HUDEP-2 (cell line): ENCODE measurements at regions not wholly inside any gene's neighbourhood (a gene's known extent, or its start where the extent isn't known, plus 50 kb on each side); places are given as distances from the start of the nearest gene placed in this dataset.

Experiments used
- DNase-seq, 76 experiments: peaks; one replicate each; lab custom pipeline; 2025; ENCODE audit not compliant: unreplicated experiment in 76 of 76; lab: John Stamatoyannopoulos, UW

- DNase-seq, result no peak
Measured at GRCh38 chr22:26842103-26842502, 184.7 kb downstream of the MIAT start.

- DNase-seq, result no peak
Measured at GRCh38 chr22:26845021-26845743, 187.8 kb downstream of the MIAT start.

- no peak for DNase-seq
Measured at GRCh38 chr22:26846076-26846475, 188.7 kb downstream of the MIAT start.

GRCh38 chr22:26846645-26847044 lies 189.3 kb downstream of the MIAT start:
- DNase-seq, result no peak

- no peak for DNase-seq
Measured at GRCh38 chr22:26847046-26847445, 189.7 kb downstream of the MIAT start.

- no peak for DNase-seq
Measured at GRCh38 chr22:26847816-26848215, 190.4 kb downstream of the MIAT start.

- DNase-seq, result no peak
Measured at GRCh38 chr22:26848244-26848920, 191.0 kb downstream of the MIAT start.

GRCh38 chr22:26849575-26849974 lies 192.2 kb downstream of the MIAT start:
- no peak for DNase-seq

GRCh38 chr22:26851125-26851524 lies 193.7 kb downstream of the MIAT start:
- no peak for DNase-seq

- peak in 2 of 76 experiments; percentile 4 to 8 for DNase-seq
Measured at GRCh38 chr22:26852176-26852575, 194.8 kb downstream of the MIAT start.

GRCh38 chr22:26853071-26853470 lies 195.7 kb downstream of the MIAT start:
- no peak for DNase-seq

- DNase-seq, result no peak
Measured at GRCh38 chr22:26853495-26853894, 196.1 kb downstream of the MIAT start.

- no peak for DNase-seq
Measured at GRCh38 chr22:26857169-26857568, 199.8 kb downstream of the MIAT start.

GRCh38 chr22:26860301-26860700 lies 202.9 kb downstream of the MIAT start:
- DNase-seq, result no peak

- no peak for DNase-seq
Measured at GRCh38 chr22:26865021-26865420, 207.6 kb downstream of the MIAT start.

- DNase-seq, result no peak
Measured at GRCh38 chr22:26883393-26883792, 226.0 kb downstream of the MIAT start.

- DNase-seq, result no peak
Measured at GRCh38 chr22:26884921-26885320, 227.5 kb downstream of the MIAT start.

GRCh38 chr22:26885441-26886261 lies 228.3 kb downstream of the MIAT start:
- no peak for DNase-seq

- no peak for DNase-seq
Measured at GRCh38 chr22:26887456-26887855, 230.1 kb downstream of the MIAT start.

- DNase-seq, result no peak
Measured at GRCh38 chr22:26887916-26888315, 230.5 kb downstream of the MIAT start.

GRCh38 chr22:26888887-26889286 lies 231.5 kb downstream of the MIAT start:
- no peak for DNase-seq

GRCh38 chr22:26889802-26890201 lies 232.4 kb downstream of the MIAT start:
- no peak for DNase-seq
